T-helper 22 cell (primary cell): ENCODE measurements at regions not wholly inside any gene's neighbourhood (a gene's known extent, or its start where the extent isn't known, plus 50 kb on each side); places are given as distances from the start of the nearest gene placed in this dataset.
"Not testable (repeated sequence)": the region's sequence is repeated elsewhere in the genome, so short reads cannot be mapped to it uniquely, and the experiment has no call there.

ENCODE experiments used
- DNase-seq: peaks from one replicate; pipeline ENCODE4 v3.0.0-alpha.2; 2020; ENCODE audit warnings: low read depth

DNA sequence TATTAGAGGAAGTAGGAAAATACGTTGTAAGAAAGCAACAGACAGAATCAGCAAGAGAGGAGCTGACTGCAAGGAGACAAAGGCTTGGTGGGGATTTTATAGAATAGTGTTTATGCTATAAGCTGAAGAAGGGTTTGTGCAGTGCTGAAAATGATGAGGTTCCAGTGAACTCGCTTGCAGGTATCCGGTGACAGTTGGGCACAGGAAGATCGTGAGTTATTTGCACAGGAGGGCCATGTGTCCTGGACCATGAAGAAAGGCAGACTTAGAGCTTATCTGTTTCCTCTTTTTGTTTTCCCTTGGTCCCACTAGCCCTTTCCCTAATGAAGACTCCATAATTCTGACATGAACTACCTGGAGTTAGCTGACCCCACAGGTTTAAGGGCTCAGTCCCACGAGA, 61.4 kb downstream of the NXNL2 start:
- DNase-seq = no peak

GRCh38 chr9:88604836-88605511, 70.0 kb downstream of the NXNL2 start:
- DNase-seq = no peak

- no peak for DNase-seq
Measured at GRCh38 chr9:88605512-88606362, 70.8 kb downstream of the NXNL2 start.

GRCh38 chr9:88614359-88614758, 79.4 kb downstream of the NXNL2 start:
- no peak for DNase-seq

DNA sequence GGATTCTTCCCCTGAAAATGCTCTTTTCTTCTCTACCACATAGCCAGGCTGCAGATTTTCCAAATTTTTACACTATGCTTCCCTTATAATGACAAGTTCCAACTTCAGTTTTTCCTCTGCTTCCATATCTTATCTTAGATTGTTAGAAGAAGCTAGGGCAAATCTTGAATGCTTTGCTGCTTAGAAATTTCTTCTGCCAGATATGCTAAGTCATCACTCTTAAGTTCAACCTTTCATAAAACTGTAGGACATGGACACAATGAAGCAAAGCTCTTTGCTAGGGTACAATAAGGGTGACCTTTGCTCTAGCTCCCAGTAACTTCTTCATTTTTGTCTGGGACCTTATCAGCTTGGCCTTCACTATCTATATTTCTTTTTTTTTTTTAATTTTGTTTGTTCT, 88.7 kb downstream of the NXNL2 start:
- DNase-seq = no peak

- no peak for DNase-seq
Measured at GRCh38 chr9:88628114-88628513, 93.1 kb downstream of the NXNL2 start.

- DNase-seq = no peak
Measured at GRCh38 chr9:88628811-88629210, 93.8 kb downstream of the NXNL2 start.

DNA sequence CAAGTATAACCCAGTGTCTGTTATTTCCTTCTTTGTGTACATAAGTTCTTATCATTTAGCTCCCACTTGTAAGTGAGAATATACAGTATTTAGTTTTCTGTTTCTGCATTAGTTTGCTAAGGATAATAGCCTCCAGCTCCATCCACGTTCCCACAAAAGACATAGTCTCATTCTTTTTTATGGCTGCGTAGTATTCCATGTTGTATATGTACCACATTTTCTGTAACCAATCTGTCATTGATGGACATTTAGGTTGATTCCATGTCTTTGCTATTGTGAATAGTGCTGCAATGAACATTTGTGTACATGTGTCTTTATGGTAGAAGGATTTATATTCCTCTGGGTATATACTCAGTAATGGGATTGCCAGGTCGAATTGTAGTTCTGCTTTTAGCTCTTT, 95.6 kb downstream of the NXNL2 start:
- not testable (repeated sequence) for DNase-seq

DNA sequence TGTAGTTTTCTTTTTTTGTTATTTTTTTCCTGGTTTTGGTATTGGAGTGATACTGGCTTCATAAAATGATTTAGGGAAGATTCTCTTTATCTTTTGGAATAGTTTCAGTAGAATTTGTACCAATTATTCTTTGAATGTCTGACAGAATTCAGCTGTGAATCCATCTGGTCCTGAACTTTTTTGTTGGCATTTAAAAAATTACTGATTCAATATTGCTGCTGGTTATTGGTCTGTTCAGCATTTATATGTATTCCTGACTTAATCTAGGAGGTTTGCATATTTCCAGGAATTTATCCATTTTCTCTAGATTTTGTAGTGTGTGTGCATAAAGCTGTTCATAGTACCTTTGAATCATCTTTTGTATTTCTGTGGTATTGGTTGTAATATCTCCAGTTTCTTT, 100.2 kb downstream of the NXNL2 start:
- no peak for DNase-seq

DNA sequence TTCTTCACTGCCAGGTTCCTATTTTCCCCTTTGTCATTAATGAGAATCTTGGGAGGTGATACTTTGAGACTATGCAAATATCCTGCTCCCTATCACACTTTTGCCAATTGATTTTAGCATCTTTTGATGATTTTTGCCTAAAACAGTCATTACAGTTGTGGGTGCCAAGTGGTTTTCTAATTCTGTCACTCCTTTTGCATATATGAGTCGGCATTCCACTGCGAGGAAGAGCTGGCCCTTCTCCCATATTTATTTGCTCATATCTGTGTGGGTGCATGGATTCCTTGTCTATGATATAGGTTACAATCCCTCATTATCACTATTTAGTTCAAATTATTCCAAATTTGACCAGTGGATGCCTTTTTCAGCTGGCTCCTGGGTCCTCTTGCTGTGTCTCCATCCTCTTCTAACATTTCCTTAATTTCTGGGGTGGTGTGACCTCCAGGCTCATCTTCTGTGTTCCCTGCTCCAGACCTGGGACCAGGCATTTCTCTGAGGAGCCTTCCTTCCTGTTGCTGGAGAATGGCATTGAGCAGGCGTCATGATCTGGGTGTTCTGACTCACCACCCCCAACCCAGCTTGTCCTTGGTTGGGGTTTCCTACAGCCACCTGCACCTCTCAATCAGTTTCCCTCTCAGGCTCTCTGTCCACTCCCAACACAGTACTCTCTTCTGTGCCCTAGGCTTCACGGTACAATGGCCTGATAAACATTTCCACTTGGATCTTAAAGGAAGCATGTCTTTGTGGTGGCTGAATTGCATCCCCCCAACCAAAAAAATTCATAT, 106.7 kb downstream of the NXNL2 start:
- no peak for DNase-seq

- no peak for DNase-seq
Measured at GRCh38 chr9:88642336-88642735, 107.4 kb downstream of the NXNL2 start.

- DNase-seq = no peak
Measured at GRCh38 chr9:88643931-88644330, 109.0 kb downstream of the NXNL2 start.

- no peak for DNase-seq
Measured at GRCh38 chr9:88645172-88645878, 110.3 kb downstream of the NXNL2 start.

DNA sequence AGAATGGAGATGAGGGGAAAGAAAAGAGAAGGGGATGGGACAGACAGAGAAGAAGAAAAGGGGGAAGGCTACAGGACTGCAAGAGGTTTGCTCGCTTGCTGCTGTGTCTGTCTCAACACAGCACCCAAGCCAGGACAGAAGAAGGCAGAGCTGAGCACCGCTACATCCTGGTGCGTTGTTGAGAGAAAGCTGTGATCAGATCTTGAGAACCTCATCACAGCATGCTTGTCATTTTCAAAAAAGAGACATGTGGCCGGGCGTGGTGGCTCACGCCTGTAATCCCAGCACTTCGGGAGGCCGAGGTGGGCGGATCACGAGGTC, 110.9 kb downstream of the NXNL2 start:
- DNase-seq = no peak

- no peak for DNase-seq
Measured at GRCh38 chr9:88646539-88647300, 111.7 kb downstream of the NXNL2 start.

DNA sequence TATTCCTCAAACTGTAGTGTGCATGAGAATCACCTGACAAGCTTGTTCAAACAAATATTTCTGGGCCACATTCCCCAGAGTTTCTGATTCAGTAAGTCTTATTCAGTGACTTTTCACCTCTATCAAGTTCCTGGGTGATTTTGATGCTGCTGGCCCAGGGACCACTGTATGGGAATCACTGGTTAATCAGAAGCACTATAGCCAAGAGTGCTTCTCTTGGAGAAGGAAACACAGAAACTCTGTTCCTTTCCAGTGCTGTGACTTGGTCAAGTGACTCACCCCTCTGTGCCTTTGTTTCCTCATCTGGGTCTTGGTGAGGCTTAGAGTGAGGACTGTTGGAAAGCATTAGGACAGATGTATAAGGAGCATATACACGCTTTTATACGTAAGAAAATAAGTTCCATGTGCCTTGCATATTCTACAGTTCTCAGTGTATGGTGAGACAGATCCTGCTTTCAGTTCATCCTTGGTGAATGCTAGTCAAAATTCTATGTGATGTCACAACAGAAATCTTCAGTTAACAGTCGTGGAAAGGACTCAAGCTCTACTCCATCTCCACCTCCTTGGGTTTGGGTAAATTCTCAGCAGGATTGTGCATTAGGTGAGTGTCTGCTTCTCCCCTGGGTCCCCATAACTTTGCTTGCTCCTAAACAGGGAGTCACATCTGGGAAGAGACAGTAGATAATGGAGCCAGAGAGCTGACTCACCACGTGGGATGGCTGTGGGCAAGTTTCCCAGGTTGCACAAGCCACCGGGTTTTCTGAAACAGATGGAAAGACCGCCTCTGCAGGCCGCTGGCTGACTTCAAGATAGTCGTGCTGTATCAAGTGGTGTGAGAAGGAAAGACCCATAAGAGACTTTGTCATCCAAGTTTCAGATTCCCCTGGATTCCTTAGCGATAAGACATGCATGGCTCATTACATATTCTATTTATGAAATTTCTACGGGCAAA, 117.0 kb downstream of the NXNL2 start:
- DNase-seq = no peak

- DNase-seq = no peak
Measured at GRCh38 chr9:88652876-88653275, 117.9 kb downstream of the NXNL2 start.

GRCh38 chr9:88653406-88653805, 118.4 kb downstream of the NXNL2 start:
- DNase-seq = no peak

DNA sequence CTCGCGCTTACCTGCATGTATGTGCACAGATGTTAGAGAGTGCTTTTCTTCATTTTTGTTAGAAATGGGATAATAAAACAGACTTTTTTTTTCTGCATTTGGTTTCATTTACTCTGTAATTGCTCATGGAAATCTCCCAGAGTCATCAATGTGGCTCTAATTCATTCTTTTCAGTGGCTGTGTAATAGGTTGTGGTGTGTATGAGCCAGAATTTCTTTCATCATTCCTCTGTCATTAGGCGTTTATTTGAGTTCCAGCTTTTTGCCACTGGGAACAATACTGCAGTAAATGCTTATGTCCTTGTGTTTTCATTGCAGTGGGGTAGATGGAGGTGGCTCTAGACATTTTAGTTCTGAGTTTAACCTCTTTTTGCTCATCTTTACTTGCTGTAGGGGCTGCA, 118.9 kb downstream of the NXNL2 start:
- DNase-seq = no peak

GRCh38 chr9:88657893-88658292, 122.9 kb downstream of the NXNL2 start:
- no peak for DNase-seq
